Endothelial cell (in vitro differentiated cells): ENCODE measurements at regions not wholly inside any gene's neighbourhood (a gene's known extent, or its start where the extent isn't known, plus 50 kb on each side); places are given as distances from the start of the nearest gene placed in this dataset.
"Not testable (repeated sequence)": the region's sequence is repeated elsewhere in the genome, so short reads cannot be mapped to it uniquely, and the experiment has no call there.

Experiments used
- DNase-seq: peaks from one replicate; pipeline ENCODE4 v3.0.0; 2021; ENCODE audit warnings: low spot score
- H3K27ac Mint-ChIP-seq: one replicate; pipeline ENCODE4 v1.8.0; 2021; ENCODE audit warnings: mixed read lengths, inconsistent platforms; ENCODE audit not compliant: unreplicated experiment
- H3K27me3 Mint-ChIP-seq: one replicate; pipeline ENCODE4 v1.8.0; 2021; ENCODE audit warnings: mild to moderate bottlenecking, moderate library complexity, mixed read lengths, inconsistent platforms; ENCODE audit not compliant: unreplicated experiment
- H3K36me3 Mint-ChIP-seq: one replicate; pipeline ENCODE4 v1.8.0; 2021; ENCODE audit warnings: mild to moderate bottlenecking, low read depth, mixed read lengths, inconsistent platforms; ENCODE audit not compliant: unreplicated experiment
- H3K4me1 Mint-ChIP-seq: one replicate; pipeline ENCODE4 v1.8.0; 2021; ENCODE audit warnings: mild to moderate bottlenecking, mixed read lengths, inconsistent platforms; ENCODE audit not compliant: unreplicated experiment
- H3K4me3 Mint-ChIP-seq: one replicate; pipeline ENCODE4 v1.8.0; 2021; ENCODE audit warnings: mild to moderate bottlenecking, mixed read lengths, inconsistent platforms; ENCODE audit not compliant: unreplicated experiment
- H3K9me3 Mint-ChIP-seq: one replicate; pipeline ENCODE4 v1.8.0; 2021; ENCODE audit warnings: mixed read lengths, inconsistent platforms; ENCODE audit not compliant: unreplicated experiment
- CTCF ChIP-seq: fragments of 200-600 bp; sonication (generic); IDR thresholded peaks from one replicate; pipeline ENCODE4 v1.5.0; 2021; ENCODE audit warnings: antibody characterized with exemption; ENCODE audit not compliant: unreplicated experiment

GRCh38 chr7:8325067-8325466, 63.1 kb upstream of the ICA1 start:
- Mint-ChIP-seq H3K27ac (no peak overlapping the region), H3K27me3 (no peaks in the 10 kb centered on the region), H3K4me3 (no peak overlapping the region), H3K36me3 (no peaks in the 10 kb centered on the region), H3K9me3 (no peaks in the 10 kb centered on the region), H3K4me1 (no peaks in the 10 kb centered on the region)
- TF ChIP-seq CTCF = no peak
- DNase-seq = no peak

GRCh38 chr7:8327199-8327598, 65.2 kb upstream of the ICA1 start:
- H3K9me3 Mint-ChIP-seq = no peaks in the 10 kb centered on the region
- no peaks in the 10 kb centered on the region for H3K27me3 Mint-ChIP-seq
- H3K27ac Mint-ChIP-seq = no peak overlapping the region
- DNase-seq = no peak
- H3K4me1 Mint-ChIP-seq = no peaks in the 10 kb centered on the region
- H3K36me3 Mint-ChIP-seq = no peaks in the 10 kb centered on the region
- TF ChIP-seq CTCF = no peak
- H3K4me3 Mint-ChIP-seq = no peak overlapping the region

GRCh38 chr7:8338206-8338605, 76.2 kb upstream of the ICA1 start:
- no peak for TF ChIP-seq CTCF
- H3K27me3 Mint-ChIP-seq = no peaks in the 10 kb centered on the region
- H3K36me3 Mint-ChIP-seq = no peaks in the 10 kb centered on the region
- H3K4me1 Mint-ChIP-seq = no peaks in the 10 kb centered on the region
- no peaks in the 10 kb centered on the region for H3K9me3 Mint-ChIP-seq
- H3K4me3 Mint-ChIP-seq = no peak overlapping the region
- H3K27ac Mint-ChIP-seq = no peak overlapping the region
- no peak for DNase-seq

- Mint-ChIP-seq H3K4me1 (no peaks in the 10 kb centered on the region), H3K27me3 (peaks cover 2% of the 10 kb centered on the region), H3K9me3 (no peaks in the 10 kb centered on the region), H3K4me3 (no peak overlapping the region), H3K36me3 (no peaks in the 10 kb centered on the region), H3K27ac (no peak overlapping the region)
- no peak for TF ChIP-seq CTCF
- no peak for DNase-seq
Observed at GRCh38 chr7:8343556-8343955, 81.6 kb upstream of the ICA1 start.

GRCh38 chr7:8347395-8347794, 85.4 kb upstream of the ICA1 start:
- not testable (repeated sequence) for H3K4me3 Mint-ChIP-seq, H3K4me1 Mint-ChIP-seq, H3K27ac Mint-ChIP-seq, H3K36me3 Mint-ChIP-seq, H3K9me3 Mint-ChIP-seq, H3K27me3 Mint-ChIP-seq, DNase-seq

- not testable (repeated sequence) for H3K36me3 Mint-ChIP-seq, H3K9me3 Mint-ChIP-seq, DNase-seq, H3K4me1 Mint-ChIP-seq, H3K27me3 Mint-ChIP-seq, H3K4me3 Mint-ChIP-seq, H3K27ac Mint-ChIP-seq
Observed at GRCh38 chr7:8351654-8352053, 81.8 kb upstream of the NXPH1 start.
